Stimulated activated CD4-positive, alpha-beta T cell treated with anti-CD3 and anti-CD28 coated beads, Interleukin-15, amount 100 ng/mL, for 1 hour (primary cell): ENCODE measurements at regions not wholly inside any gene's neighbourhood (a gene's known extent, or its start where the extent isn't known, plus 50 kb on each side); places are given as distances from the start of the nearest gene placed in this dataset.
"Not testable (repeated sequence)": the region's sequence is repeated elsewhere in the genome, so short reads cannot be mapped to it uniquely, and the experiment has no call there.

Experiments used
- DNase-seq, 2 donors: peaks; one replicate each; pipeline ENCODE4 v3.0.0-alpha.2; 2020; ENCODE audit warnings: low read depth in 1 of 2, low spot score in 1 of 2

DNA sequence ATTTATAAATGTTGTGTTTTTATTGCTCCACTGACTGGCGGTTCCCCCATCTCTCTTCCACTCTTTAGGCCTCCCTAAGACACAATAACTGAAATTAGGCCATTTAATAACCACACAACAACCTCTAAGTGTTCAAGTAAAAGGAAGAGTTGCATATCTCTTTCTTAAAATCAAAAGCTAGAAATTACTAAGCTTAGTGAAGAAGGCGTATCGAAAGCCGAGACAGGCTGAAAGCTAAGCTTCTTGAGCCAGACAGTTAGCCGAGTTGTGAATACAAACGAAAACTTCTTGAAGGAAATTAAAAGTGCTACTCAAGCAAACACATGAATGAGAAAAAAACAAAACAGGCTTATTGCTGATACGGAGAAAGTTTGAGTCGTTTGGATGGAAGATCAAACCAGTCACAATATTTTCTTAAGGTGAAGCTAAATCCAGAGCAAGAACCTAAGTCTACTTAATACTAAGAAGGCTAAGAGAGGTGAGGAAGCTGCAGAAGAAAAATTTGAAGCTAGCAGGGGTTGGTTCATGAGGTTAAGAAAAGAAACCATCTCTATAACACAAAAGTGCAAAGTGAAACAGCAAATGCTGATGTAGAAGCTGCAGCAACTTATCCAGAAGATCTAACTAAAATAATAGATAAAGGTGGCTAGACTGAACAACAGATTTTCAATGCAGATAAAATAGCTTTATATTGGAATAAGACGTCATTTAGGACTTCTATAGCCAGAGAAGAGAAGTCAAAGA is 194.0 kb upstream of the TTC29 start:
- no peak for DNase-seq

DNA sequence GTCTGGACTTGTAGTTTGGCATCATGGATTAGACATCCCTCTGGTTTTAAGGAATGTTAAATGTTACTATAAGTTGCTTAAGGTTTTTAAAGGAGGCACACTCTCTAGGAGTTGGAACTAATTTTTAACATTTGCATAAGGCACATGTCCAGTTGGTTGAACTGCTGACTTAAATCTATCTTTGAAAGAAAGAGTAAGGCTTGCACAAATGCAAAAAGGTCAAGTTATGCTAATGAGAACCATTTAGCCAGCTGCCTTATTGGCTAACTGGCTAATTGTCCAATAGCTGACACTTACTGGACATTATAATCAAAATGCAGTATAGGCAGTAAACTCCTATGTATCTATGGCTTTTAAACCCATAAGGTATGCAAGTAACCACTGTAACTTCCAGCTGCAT is 206.1 kb upstream of the TTC29 start:
- no peak for DNase-seq

DNA sequence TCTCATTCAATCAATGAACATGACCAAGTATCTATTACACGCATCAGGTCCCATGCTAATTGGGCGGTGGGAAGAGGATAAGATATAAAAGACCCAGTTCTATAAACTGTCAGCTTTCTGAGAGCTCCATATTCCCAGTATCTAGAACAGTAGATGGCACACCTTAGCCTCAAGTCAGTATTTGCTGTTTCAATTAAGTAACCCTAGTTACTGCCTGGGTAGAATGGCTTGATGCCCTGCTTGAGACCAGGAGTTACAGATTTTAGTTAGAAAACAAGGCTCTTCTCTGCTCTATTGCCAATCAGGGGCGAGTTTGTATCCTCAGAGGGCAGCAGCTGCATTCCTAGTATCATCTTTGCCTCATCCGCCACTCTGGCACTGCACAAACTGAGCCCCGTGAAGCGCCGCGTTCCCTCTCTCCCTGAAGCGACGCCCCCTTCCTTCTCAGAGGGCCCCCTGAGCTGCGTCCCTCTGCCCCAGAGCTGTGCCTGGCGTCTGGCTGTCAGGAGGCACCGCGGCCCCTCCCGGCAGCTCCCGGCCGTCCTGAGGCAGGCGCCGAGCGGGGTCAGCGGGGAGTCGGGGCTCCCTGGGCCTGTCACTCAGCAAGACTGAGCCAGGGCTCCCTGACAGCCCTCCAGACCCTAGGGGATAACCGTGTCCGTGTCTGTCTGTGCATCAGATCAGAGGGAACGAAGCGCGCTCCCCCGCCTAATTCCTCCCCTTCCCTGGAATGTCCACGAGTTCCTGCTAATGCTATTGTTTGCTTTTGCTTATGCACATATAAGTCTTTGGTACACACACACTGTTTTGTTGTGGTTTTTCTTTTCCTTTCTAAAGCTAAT is 212.4 kb upstream of the TTC29 start:
- DNase-seq = no peak

DNA sequence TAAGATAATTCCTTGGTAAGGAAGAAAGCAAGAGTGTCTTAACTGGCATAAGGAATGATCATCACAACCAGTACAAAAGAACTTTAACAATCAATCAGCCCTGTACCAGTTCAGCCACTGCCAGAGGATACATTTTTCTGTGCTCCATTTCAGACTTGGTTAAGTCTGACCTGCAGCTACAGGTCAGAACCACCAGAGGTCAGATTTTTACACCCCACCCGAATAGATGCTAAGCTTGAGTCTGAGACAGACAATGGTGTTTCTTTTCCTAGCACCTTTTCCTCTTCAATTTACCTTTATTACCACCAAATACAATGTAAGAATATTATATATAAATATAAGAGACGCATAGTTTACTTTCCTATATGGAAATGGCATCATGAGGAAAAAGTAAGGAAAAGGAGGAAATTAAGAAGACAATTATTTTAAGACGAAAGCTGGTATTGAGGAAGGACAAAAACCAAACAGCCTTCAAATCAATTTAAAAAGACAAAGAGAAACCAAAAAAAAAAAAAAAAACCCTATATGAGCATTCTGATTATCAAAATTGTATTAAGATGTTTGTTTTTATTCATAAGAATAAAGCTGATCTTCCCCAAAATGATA is 215.3 kb upstream of the TTC29 start:
- no peak for DNase-seq

DNA sequence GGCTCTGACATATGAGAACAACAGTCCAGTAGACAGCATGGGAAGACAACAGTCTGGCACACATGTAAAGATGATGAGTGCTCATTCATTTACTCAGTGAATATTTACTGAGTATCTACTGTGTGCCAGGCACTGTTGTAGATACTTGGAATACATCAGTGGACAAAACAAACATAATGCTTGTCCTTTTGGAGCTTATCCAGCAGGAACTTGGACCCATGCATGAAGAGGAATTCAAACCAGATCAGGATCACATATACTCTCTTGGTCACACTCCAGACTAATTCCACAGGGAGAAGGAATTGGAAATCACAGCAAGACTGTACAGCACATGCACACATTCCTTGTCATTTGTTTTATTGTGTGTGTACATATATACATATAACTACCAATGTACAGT is 217.6 kb upstream of the TTC29 start:
- DNase-seq = no peak

DNA sequence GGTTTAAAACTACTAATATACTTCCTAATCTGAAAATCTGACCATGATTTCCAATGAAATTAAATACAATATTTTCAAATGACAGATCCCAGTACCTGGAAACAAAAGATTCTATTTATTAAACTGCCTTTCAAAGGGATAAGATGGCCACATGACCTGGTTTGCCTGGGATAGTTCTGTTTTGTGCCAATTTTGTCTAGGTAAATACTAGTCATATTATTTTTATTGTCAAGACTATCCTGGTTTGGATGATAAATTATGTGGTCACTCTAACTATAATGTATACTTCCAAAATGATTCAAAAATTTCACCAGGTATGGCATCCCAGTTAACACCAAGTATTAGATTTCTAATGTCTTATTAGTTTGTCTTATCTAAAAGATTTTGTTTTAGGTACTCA is 222.5 kb upstream of the TTC29 start:
- not testable (repeated sequence) for DNase-seq

DNA sequence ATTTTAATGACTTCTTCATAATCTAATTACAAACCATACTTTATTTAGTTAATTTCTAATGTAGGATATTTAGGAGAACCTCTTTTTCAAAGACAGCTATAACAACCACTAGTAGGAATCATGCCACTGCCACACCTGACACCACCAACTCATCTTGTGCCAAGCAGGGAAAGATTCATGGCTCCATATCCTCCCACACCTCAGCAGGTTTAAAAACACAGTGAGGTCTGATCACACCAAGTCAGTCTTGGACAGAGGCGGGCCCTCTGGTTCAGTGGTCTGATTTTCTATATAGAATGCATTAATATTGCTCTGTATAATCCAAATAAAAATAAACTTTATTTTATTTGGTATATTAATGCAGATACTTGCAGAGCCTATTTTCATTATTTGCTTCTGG is 227.7 kb upstream of the TTC29 start:
- no peak for DNase-seq

DNA sequence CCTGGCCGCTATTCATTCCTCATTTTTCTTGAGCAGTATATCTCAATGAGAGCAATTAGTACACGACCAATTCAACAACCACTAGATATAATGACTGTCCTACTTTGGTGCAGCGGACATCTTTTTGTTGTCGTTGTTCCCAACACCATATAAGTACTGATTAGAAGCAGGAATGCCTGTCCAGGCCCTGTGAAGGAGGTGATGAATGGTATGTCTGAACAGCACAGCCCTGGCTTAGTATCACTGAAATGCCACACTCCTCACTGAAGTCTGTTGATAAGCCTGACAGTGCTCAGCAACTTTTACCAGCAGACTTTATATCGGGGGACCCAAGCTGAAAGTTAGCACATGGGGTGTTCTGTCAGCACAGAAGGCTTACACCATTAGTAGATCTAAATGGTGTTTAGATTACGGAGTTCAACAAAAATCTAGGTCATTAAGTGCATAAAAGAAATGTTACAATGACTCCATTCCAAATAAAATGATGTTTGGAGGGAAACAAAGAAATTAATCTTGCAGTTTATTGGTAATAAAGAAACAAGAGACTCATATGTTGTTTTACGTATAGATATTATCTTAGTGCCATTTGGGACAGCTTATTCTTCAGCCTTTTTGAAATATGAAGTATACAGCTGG is 228.3 kb upstream of the TTC29 start:
- no peak for DNase-seq

DNA sequence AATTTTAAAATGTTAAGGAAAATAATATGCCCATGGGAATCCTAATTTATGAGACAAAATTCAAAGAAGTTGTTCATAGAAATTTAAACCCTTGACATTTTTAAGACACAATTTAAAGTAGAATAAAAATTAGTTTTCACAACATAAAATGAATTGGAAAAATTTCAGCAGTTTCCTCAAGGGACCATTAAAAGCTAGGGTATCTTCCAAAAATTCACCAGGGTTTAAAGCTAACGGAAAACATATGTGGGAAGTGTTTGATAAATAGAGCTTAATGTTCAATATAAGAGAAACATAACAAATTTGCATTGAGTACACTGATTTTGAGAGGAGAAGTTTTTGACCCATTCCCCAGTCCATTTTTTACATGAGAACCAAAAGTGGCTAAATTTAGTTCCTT is 228.9 kb upstream of the TTC29 start:
- DNase-seq = no peak

DNA sequence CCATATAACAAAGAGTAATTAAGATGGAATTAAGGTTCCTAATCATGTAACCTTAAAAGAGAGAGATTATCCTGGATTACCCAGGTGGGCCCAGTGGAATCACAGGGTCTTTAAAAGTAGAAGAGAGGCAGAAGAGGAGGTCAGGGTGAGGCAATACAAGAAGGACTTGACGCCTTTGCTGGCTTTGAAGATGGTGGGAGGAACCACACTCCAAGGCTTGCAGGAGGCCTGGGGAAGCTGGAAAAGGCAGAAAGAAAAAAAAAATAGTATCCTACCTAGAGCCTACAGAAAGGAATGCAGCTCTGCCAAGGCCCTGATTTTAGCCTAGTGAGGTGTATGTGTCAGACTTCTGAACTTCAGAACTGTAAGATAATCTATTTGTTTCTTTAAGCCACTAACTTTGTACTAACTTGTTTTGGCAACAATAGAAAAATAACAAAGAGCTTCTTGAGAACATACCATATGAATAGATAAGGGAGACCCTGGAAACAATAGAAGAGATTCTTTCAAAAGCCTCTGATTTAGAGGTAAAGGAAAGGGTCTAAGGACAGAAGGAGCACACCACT is 229.9 kb upstream of the TTC29 start:
- no peak for DNase-seq

DNA sequence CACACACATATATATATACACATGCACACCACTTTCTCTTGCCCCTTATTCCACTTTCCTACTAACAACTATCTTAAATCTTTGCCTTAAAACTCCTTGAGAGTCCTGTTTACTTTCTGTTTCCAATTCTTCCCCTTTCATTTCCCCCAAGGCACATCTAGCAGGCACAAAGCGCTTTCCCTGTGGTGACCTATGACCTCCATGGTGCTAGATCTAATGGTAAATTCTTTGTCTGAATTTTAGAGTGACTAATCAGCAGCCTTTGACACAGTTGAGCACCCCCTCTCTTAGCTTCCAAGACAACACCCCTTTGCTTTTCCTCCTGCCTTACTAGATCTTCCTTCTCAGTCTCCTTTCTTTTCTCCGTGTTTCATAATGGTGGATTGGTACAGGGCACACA is 236.4 kb upstream of the TTC29 start:
- DNase-seq = no peak

DNA sequence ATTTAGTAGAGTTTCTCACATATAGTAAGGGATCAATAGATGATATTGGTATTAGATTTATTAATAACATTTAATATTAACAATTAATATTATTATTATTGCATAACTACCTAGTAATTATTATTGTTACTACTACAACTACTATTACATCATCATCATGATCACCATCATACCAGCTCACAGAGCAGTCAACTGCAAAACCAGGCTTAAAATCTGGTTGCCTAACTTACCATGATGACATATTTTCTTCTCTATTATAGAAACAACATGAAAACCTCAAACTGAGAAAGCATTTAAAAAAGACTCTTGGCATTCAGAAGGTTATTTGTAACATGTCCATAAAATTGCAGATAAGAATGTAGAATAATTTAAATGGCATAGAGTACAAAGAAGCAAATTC is 247.0 kb upstream of the TTC29 start:
- DNase-seq = no peak

DNA sequence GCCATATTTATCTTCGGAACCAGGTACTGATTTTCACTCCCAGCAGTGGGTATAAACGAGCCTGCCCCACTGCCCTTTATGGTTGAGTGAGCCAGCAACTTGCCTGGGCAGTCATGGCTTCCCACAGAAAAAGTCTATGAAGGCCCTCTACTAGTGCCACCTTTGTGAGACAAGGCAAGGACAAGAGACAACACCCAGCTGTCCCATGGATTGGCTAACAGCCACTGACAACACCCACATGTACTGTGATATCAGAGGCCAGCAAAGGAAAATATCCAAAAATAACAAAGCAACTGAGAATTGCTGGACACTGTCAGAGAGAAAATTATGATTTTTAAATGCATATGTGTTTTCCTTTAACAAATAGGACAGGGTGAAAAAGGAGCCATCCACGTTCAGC is 248.4 kb upstream of the TTC29 start:
- no peak for DNase-seq

DNA sequence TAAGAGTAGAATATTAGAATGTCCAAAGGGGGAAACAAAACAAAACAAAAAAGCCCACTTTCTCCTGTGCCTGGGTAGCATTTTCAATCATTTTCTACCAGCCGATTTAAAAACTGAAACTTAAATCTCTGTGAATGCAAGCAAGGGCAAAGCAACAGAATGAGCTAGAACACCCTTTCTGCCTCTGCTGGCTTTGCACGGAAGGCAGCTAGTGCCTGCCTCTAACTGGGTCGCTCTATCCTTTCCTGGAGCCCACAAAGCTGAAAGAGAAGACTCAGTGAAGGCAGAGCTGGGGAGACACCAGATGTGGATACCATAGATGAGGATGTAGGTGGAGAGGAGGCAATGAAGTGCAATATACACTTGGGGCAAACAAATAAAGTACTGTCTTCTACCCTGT is 248.9 kb upstream of the TTC29 start:
- no peak for DNase-seq

DNA sequence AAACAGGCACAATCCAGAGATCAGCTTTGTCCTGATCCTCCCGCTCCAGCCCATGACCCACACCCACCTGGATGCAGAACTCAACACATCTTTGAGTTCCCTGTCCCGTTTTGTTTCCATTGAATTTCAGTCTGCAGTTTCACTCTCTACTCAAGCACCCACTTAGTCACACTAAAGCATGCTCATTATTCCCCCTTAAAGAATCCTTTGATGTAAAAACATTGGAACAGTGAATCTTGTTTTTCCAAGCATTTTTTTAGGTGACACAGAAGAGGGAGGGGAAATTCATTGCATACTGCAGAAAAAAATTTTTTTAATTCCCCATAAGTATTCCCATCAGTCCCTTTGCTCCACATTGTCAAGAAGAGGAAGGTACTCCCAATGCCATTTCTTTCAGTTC is 249.7 kb upstream of the TTC29 start:
- DNase-seq = no peak

DNA sequence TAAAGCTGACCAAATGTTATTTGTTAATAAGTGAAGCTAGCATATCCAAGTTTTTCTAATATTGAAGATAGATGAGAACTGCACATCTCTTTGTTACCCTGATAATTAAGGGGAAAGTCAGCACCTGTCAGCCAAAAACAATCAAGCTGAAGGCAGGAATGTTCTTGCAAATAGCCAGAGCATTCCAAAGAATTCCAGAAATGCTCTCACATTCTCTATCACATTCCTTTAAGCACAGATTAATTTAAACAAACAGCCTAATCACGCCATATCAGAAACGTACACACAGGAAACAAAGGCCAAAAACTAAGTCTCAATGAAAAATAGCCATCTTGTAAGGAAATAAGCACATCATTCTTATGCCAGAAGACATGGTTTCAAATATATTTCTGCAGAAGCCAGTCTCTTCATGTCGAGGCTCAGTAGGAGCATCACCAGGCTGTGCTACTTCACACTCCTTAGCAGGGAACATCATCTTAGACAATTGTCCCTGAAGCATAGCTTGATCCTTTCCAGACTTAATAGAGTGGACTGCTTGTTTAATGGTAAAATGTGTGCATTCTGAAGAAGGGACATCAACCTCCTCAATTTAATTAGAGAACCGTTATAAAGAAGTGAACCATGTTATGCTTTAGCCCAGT is 252.9 kb upstream of the TTC29 start:
- DNase-seq = no peak

DNA sequence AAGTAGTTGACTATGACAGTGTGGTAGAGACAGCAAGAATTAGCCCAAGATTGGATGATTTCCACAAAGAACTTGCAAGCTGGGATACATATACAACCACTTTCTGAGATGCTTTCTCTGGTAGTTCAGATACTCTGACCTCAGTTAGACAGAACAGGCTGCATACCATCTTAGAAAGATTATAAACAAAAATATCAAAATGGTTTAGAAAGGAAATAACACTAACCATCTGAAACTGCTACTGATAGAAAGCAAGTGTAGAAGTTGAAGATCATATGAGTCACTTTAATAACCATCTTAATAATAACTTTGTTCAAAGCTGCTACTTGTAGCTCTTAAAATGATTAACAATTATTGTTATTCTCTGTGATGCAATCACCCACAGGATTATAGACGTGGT is 255.4 kb upstream of the TTC29 start:
- DNase-seq = no peak

DNA sequence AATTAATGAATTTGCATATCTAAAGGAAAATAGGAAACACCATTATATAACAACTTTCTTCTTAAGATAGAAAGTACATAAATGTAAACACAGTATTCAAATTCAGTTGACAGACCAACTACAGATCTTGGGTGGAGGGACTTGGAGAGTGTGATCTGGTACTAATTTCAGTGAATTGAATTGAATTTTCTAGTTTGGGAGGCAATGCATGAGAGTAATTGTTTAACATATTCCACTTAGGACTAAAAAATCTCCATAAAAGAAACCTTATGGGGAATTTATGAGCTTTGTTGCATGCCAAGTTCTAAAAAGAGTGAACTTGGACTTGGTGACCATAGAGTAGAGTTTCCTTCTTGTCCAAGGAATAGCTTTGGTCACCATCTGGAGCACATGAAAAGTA is 261.1 kb upstream of the TTC29 start:
- no peak for DNase-seq

DNA sequence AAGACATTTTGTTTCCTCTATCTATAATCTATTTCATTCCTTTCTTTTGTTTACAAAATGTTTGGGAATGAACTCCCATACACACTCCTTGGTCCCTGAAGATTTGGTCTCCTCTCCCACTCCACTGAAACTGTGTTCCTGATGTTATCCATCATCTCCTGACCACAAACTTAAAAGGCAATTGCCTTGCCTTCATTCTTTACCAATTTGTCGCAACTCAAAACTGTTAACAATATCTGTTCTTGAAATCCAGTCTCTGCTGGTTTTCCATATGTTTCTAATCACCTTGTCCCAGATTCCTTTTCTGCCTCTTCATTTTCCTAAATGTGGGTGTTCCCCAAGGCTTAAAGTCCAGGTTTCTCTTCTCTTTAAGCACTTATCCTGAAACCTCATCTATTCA is 262.2 kb upstream of the TTC29 start:
- DNase-seq = no peak

DNA sequence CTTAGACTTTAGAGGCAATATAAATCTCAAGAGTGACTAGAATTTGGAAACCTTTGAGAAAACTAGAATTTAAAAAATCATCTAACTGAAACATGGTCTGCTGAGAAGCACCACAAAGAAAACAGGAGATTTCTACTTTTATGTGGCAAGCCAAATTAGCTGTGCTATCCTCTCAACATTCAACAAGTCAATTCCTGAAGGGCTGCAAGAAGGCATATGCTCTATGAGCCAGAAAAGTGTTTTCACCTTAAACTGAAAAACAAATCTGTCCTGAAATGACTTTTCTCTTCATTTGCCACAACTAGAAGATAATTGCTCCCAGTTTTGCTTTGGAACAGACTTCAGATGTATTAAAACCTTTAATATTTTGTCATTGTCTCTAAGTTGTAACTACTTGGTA is 263.2 kb upstream of the EDNRA start:
- no peak for DNase-seq

DNA sequence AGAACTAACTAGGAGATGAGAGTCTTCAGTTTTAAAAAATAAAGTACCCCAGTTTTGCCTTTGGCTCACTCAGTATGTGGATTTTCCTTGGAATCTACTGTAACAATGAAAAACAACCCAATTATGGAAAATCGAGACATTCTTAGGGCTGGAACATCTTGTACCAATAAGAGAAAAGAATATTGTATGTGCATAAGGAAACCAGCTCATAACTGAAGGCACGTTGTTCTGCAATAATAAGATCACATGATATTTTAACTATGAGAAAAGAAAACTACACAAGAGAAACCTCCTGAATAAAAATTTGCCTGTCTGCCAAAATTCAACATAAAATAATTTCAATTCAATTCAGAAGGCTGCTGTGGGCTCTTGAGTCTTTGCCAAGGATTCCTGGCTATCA is 261.8 kb upstream of the EDNRA start:
- DNase-seq = no peak
